ENCODE measurements at regions not wholly inside any gene's neighbourhood (a gene's known extent, or its start where the extent isn't known, plus 50 kb on each side); places are given as distances from the start of the nearest gene placed in this dataset.

GRCh38 chr17:83175822-83176622, 96.6 kb downstream of the METRNL start:
- no peak overlapping the region for H3K27ac Mint-ChIP-seq
- H3K4me1 Mint-ChIP-seq (ENCODE audit: low read depth) = no peaks in the 10 kb centered on the region

GRCh38 chr17:83176623-83177583, 97.5 kb downstream of the METRNL start:
- Mint-ChIP-seq H3K4me3 (no peak overlapping the region), H3K27ac (no peak overlapping the region), H3K27me3 (ENCODE audit: insufficient read depth) (no peaks in the 10 kb centered on the region; the same call in none of the 2 replicates), H3K9me3 (no peaks in the 10 kb centered on the region), H3K4me1 (ENCODE audit: low read depth) (no peaks in the 10 kb centered on the region), H3K36me3 (ENCODE audit: low read depth) (no peaks in the 10 kb centered on the region)
- TF ChIP-seq CTCF (IDR thresholded peaks at IDR 0.05) = no peak
- DNase-seq = no peak

More at GRCh38 chr17:83175822-83176622, 96.6 kb downstream of the METRNL start:
- Mint-ChIP-seq H3K36me3 (ENCODE audit: low read depth) (no peaks in the 10 kb centered on the region), H3K4me3 (no peak overlapping the region), H3K9me3 (no peaks in the 10 kb centered on the region), H3K27me3 (ENCODE audit: insufficient read depth) (no peaks in the 10 kb centered on the region; the same call in none of the 2 replicates)
- TF ChIP-seq CTCF (IDR thresholded peaks at IDR 0.05) = no peak
- DNase-seq = no peak

GRCh38 chr17:83177611-83178532, 98.5 kb downstream of the METRNL start:
- H3K27me3 Mint-ChIP-seq (ENCODE audit: insufficient read depth) = peaks cover 2% of the 10 kb centered on the region
- DNase-seq = no peak
- H3K36me3 Mint-ChIP-seq (ENCODE audit: low read depth) = no peaks in the 10 kb centered on the region
- H3K27ac Mint-ChIP-seq = no peak overlapping the region
- no peak for TF ChIP-seq CTCF (IDR thresholded peaks at IDR 0.05)
- H3K4me1 Mint-ChIP-seq (ENCODE audit: low read depth) = no peaks in the 10 kb centered on the region
- no peaks in the 10 kb centered on the region for H3K9me3 Mint-ChIP-seq
- H3K4me3 Mint-ChIP-seq = no peak overlapping the region

GRCh38 chr17:83178533-83179304, 99.3 kb downstream of the METRNL start:
- no peaks in the 10 kb centered on the region for H3K4me1 Mint-ChIP-seq (ENCODE audit: low read depth)
- H3K27me3 Mint-ChIP-seq (ENCODE audit: insufficient read depth) = peaks cover 3% of the 10 kb centered on the region
- no peak overlapping the region for H3K4me3 Mint-ChIP-seq
- H3K36me3 Mint-ChIP-seq (ENCODE audit: low read depth) = no peaks in the 10 kb centered on the region
- DNase-seq = no peak
- H3K9me3 Mint-ChIP-seq = no peaks in the 10 kb centered on the region
- H3K27ac Mint-ChIP-seq = no peak overlapping the region
- TF ChIP-seq CTCF (IDR thresholded peaks at IDR 0.05) = no peak

Data from HFFc6 (cell line).